Endothelial cell of umbilical vein (primary cell): ENCODE measurements at regions not wholly inside any gene's neighbourhood (a gene's known extent, or its start where the extent isn't known, plus 50 kb on each side); places are given as distances from the start of the nearest gene placed in this dataset.

Experiments used
- BruUV-seq: library from RNA; stranded (reverse); fragments of 400-500 nt; replicated peaks from 2 replicates; lab custom pipeline; 2021; lab: Mats Ljungman, UMichigan
- CTCF ChIA-PET: fragments of 300-600, 350-600 bp; sonication (Branson Sonifier 250); formaldehyde crosslinking; loops from one replicate; lab custom pipeline; 2021; ENCODE audit warnings: antibody characterized with exemption, inconsistent platforms; lab: Charles Lee
- POLR2A ChIA-PET: fragments of 300-600, 350-600 bp; sonication (Branson Sonifier 250); formaldehyde crosslinking; loops from one replicate; lab custom pipeline; 2021; ENCODE audit warnings: antibody characterized with exemption, inconsistent platforms; lab: Charles Lee
- DNase-seq: peaks from one replicate; pipeline ENCODE4 v3.0.0-alpha.2; 2011; ENCODE audit warnings: low read depth, low spot score
- FAIRE-seq: peaks from 2 replicates; lab custom pipeline; 2011; peaks lifted over from hg19 to GRCh38; lab: Jason Lieb, UNC
- H2AFZ ChIP-seq: 2 replicates; pipeline ENCODE4 v1.6.0; 2012; ENCODE audit warnings: low read depth, low read length, control low read depth, inconsistent platforms
- H3K27ac ChIP-seq: 2 replicates; pipeline ENCODE4 v1.5.1; 2011; ENCODE audit warnings: low read depth, mild to moderate bottlenecking, control low read depth, low read length, moderate library complexity; ENCODE audit not compliant: insufficient read depth
- H3K27me3 ChIP-seq, 2 experiments: 2 replicates each; pipeline versions ENCODE4 v1.6.0 to v1.6.1; 2011; ENCODE audit warnings: low read length in 2 of 2, mixed read lengths in 1 of 2; ENCODE audit not compliant: control insufficient read depth in 2 of 2, insufficient read depth in 2 of 2
- H3K36me3 ChIP-seq, 2 experiments: 2 replicates in 1 of 2; 3 replicates in 1 of 2; pipeline ENCODE4 v1.5.1; 2011; ENCODE audit warnings: low read length in 2 of 2, mild to moderate bottlenecking in 1 of 2, moderate library complexity in 1 of 2; ENCODE audit not compliant: control insufficient read depth in 2 of 2, insufficient read depth in 2 of 2; ENCODE audit errors: extremely low read depth in 1 of 2
- H3K4me1 ChIP-seq: 3 replicates; pipeline ENCODE4 v1.5.1; 2011; ENCODE audit warnings: mild to moderate bottlenecking, low read length; ENCODE audit not compliant: control insufficient read depth, insufficient read depth; ENCODE audit errors: extremely low read depth
- H3K4me2 ChIP-seq: 2 replicates; pipeline ENCODE4 v1.6.1; 2011; ENCODE audit warnings: low read length, control low read depth, mixed read lengths; ENCODE audit not compliant: insufficient read depth
- H3K4me3 ChIP-seq, 3 experiments: fragments of 200-600 bp in 1 of 3; sonication (generic), shearing (Covaris generic) in 1 of 3; replicated peaks in 1 of 3; 2 replicates each; pipeline ENCODE4 v1.5.1; 2011 to 2016; ENCODE audit warnings: control low read depth in 3 of 3, low read length in 3 of 3, mild to moderate bottlenecking in 2 of 3, inconsistent platforms in 1 of 3, low read depth in 1 of 3, moderate library complexity in 1 of 3; ENCODE audit not compliant: insufficient read depth in 1 of 3
- H3K79me2 ChIP-seq: 2 replicates; pipeline ENCODE4 v1.6.0; 2012; ENCODE audit warnings: low read length, inconsistent platforms; ENCODE audit not compliant: control insufficient read depth, insufficient read depth
- H3K9ac ChIP-seq: replicated peaks from 2 replicates; pipeline ENCODE3; 2011; ENCODE audit warnings: low read length, control low read depth; ENCODE audit not compliant: insufficient read depth; ENCODE audit errors: extremely low read depth
- H3K9me1 ChIP-seq: replicated peaks from 3 replicates; pipeline ENCODE4 v1.6.0; 2011; ENCODE audit warnings: mild to moderate bottlenecking, low read length; ENCODE audit not compliant: control insufficient read depth, insufficient read depth; ENCODE audit errors: extremely low read depth
- H3K9me3 ChIP-seq: replicated peaks from 2 replicates; pipeline ENCODE4 v1.5.1; 2012; ENCODE audit warnings: low read length, inconsistent platforms; ENCODE audit not compliant: control insufficient read depth, insufficient read depth
- H4K20me1 ChIP-seq: replicated peaks from 2 replicates; pipeline ENCODE3; 2011; ENCODE audit warnings: mild to moderate bottlenecking, low read length; ENCODE audit not compliant: control insufficient read depth, insufficient read depth; ENCODE audit errors: extremely low read depth
- CTCF ChIP-seq, 2 donors: IDR thresholded peaks; 1 replicate in 1 of 2; 2 replicates in 1 of 2; pipeline ENCODE4 v1.5.1; 2011; ENCODE audit warnings: low read length in 2 of 2, mild to moderate bottlenecking in 2 of 2, moderate library complexity in 2 of 2, control low read depth in 1 of 2, inconsistent platforms in 1 of 2, low read depth in 1 of 2; ENCODE audit not compliant: insufficient read depth in 1 of 2; ENCODE audit errors: extremely low read depth in 1 of 2
- EZH2 ChIP-seq: IDR thresholded peaks from 2 replicates; pipeline ENCODE4 v1.6.1; 2012; ENCODE audit warnings: borderline replicate concordance, low read depth, mild to moderate bottlenecking, moderate library complexity, low read length, inconsistent platforms; ENCODE audit not compliant: severe bottlenecking
- FOS ChIP-seq: IDR thresholded peaks from 2 replicates; pipeline ENCODE4 v1.6.1; 2011; ENCODE audit warnings: mild to moderate bottlenecking, low read length, moderate library complexity, borderline replicate concordance; ENCODE audit not compliant: insufficient read depth
- GATA2 ChIP-seq: IDR thresholded peaks from 2 replicates; pipeline ENCODE4 v1.7.0; 2011; ENCODE audit warnings: low read depth, mild to moderate bottlenecking, moderate library complexity, mixed read lengths, low read length; ENCODE audit not compliant: insufficient read length, insufficient read depth
- JUN ChIP-seq: IDR thresholded peaks from 2 replicates; pipeline ENCODE4 v1.6.1; 2011; ENCODE audit warnings: borderline replicate concordance, low read depth; ENCODE audit not compliant: insufficient read length, insufficient read depth
- MAX ChIP-seq: IDR thresholded peaks from 2 replicates; pipeline ENCODE4 v1.6.1; 2011; ENCODE audit not compliant: insufficient read depth, insufficient read length
- MYC ChIP-seq: IDR thresholded peaks from one replicate; pipeline ENCODE4 v1.6.1; 2011; ENCODE audit warnings: mild to moderate bottlenecking, low read depth, low read length
- POLR2A ChIP-seq: IDR thresholded peaks from 2 replicates; pipeline ENCODE4 v1.6.1; 2012; ENCODE audit warnings: low read depth, mild to moderate bottlenecking, control low read depth, low read length
- POLR2AphosphoS5 ChIP-seq: IDR thresholded peaks from 2 replicates; pipeline ENCODE4 v1.6.1; 2012; ENCODE audit warnings: low read depth, mild to moderate bottlenecking, control low read depth, low read length, moderate library complexity; ENCODE audit not compliant: insufficient read depth
- dilution Hi-C: fragments of 300-500 bp; cut with MboI; formaldehyde crosslinking; loops from one replicate; pipeline ENCODE4 v1.15.0; 2019; ENCODE audit warnings: low sequenced_read_pairs; ENCODE audit not compliant: extremely low pct_ligation_motif_present
- intact Hi-C: fragments of 100-400 bp; cut with micrococcal nuclease; formaldehyde crosslinking; loops from one replicate; pipeline ENCODE4 v1.10.0; 2022

GRCh38 chr16:86638642-86639041, 60.3 kb downstream of the FOXL1 start:
- Histone ChIP-seq H3K79me2 (no peaks in the 10 kb centered on the region), H3K9me3 (no peaks in the 10 kb centered on the region), H3K4me3 (no peak overlapping the region), H3K36me3 (no peaks in the 10 kb centered on the region), H3K9me1 (no peaks in the 10 kb centered on the region), H3K4me1 (no peaks in the 10 kb centered on the region), H3K27ac (no peak overlapping the region), H3K9ac (no peak overlapping the region), H3K4me2 (no peak overlapping the region), H2AFZ (no peak overlapping the region), H3K27me3 (no peaks in the 10 kb centered on the region), H4K20me1 (no peaks in the 10 kb centered on the region)
- dilution Hi-C loops: no loop called here
- BruUV-seq: no TSS peak
- intact Hi-C loops: no loop called here
- no peak for DNase-seq
- TF ChIP-seq POLR2AphosphoS5: no peak
- no peak for TF ChIP-seq MYC
- no peak for TF ChIP-seq FOS
- no peak for FAIRE-seq
- ChIA-PET CTCF (no interaction called here), POLR2A (no interaction called here)

- no peaks in the 10 kb centered on the region for H3K9me1 ChIP-seq
- no peaks in the 10 kb centered on the region for H3K27me3 ChIP-seq
- no peaks in the 10 kb centered on the region for H4K20me1 ChIP-seq
- TF ChIP-seq JUN (no peak), FOS (no peak), MYC (no peak), EZH2 (no peak), MAX (no peak), POLR2A (no peak), GATA2 (no peak), POLR2AphosphoS5 (no peak), CTCF (IDR thresholded peaks at IDR 0.05; ENCODE audit: extremely low read depth in 1 of 2, insufficient read depth in 1 of 2, low read depth in 1 of 2, low read length in 2 of 2) (no peak)
- DNase-seq (no peak), FAIRE-seq (no peak)
- no peak overlapping the region for H2AFZ ChIP-seq
- no peak overlapping the region for H3K9ac ChIP-seq
- no TSS peak for BruUV-seq
- no peak overlapping the region for H3K4me2 ChIP-seq
- H3K27ac ChIP-seq: no peak overlapping the region
- no peak overlapping the region for H3K4me3 ChIP-seq
- no peaks in the 10 kb centered on the region for H3K4me1 ChIP-seq
- CTCF ChIA-PET: no interaction called here
- no peaks in the 10 kb centered on the region for H3K9me3 ChIP-seq
- no peaks in the 10 kb centered on the region for H3K79me2 ChIP-seq
- intact Hi-C loops: no loop called here
- dilution Hi-C loops: no loop called here
- no peaks in the 10 kb centered on the region for H3K36me3 ChIP-seq
- POLR2A ChIA-PET: no interaction called here
Measured at GRCh38 chr16:86639354-86639753, 61.0 kb downstream of the FOXL1 start.
